ENCODE measurements at regions not wholly inside any gene's neighbourhood (a gene's known extent, or its start where the extent isn't known, plus 50 kb on each side); places are given as distances from the start of the nearest gene placed in this dataset.
"Not testable (repeated sequence)": the region's sequence is repeated elsewhere in the genome, so short reads cannot be mapped to it uniquely, and the experiment has no call there.

GRCh38 chr9:1115370-1115769 is 65.2 kb downstream of the DMRT2 start:
- no peak for DNase-seq

GRCh38 chr9:1117439-1117838 is 67.3 kb downstream of the DMRT2 start:
- no peak for DNase-seq

GRCh38 chr9:1120500-1121165 is 70.5 kb downstream of the DMRT2 start:
- DNase-seq: no peak

- DNase-seq: no peak
Measured at GRCh38 chr9:1125741-1126140, 75.6 kb downstream of the DMRT2 start.

GRCh38 chr9:1128046-1128445 is 77.9 kb downstream of the DMRT2 start:
- no peak for DNase-seq

- no peak for DNase-seq
Measured at GRCh38 chr9:1129382-1129781, 79.2 kb downstream of the DMRT2 start.

GRCh38 chr9:1140057-1140456 is 89.9 kb downstream of the DMRT2 start:
- no peak for DNase-seq

GRCh38 chr9:1151691-1152090 is 101.5 kb downstream of the DMRT2 start:
- no peak for DNase-seq

- DNase-seq: no peak
Measured at GRCh38 chr9:1152171-1152570, 102.0 kb downstream of the DMRT2 start.

GRCh38 chr9:1154739-1155138 is 104.6 kb downstream of the DMRT2 start:
- no peak for DNase-seq

- DNase-seq: no peak
Measured at GRCh38 chr9:1155602-1156001, 105.4 kb downstream of the DMRT2 start.

GRCh38 chr9:1156794-1157550 is 106.8 kb downstream of the DMRT2 start:
- no peak for DNase-seq

GRCh38 chr9:1157836-1158235 is 107.7 kb downstream of the DMRT2 start:
- DNase-seq: no peak

GRCh38 chr9:1170918-1171317 is 120.8 kb downstream of the DMRT2 start:
- peak in 1 of 2 experiments; percentile 17 for DNase-seq

GRCh38 chr9:1171546-1171945 is 121.4 kb downstream of the DMRT2 start:
- no peak for DNase-seq

GRCh38 chr9:1173211-1173610 is 123.1 kb downstream of the DMRT2 start:
- no peak for DNase-seq

- peak in 1 of 2 experiments; percentile 31 for DNase-seq
Measured at GRCh38 chr9:1173993-1174392, 123.8 kb downstream of the DMRT2 start.

- no peak for DNase-seq
Measured at GRCh38 chr9:1179366-1179765, 129.2 kb downstream of the DMRT2 start.

- no peak for DNase-seq
Measured at GRCh38 chr9:1184146-1184545, 134.0 kb downstream of the DMRT2 start.

- DNase-seq: not testable (repeated sequence)
Measured at GRCh38 chr9:1187137-1187536, 137.0 kb downstream of the DMRT2 start.

- not testable (repeated sequence) for DNase-seq
Measured at GRCh38 chr9:1195636-1196035, 145.5 kb downstream of the DMRT2 start.

- DNase-seq: no peak
Measured at GRCh38 chr9:1198085-1198484, 147.9 kb downstream of the DMRT2 start.

GRCh38 chr9:1200847-1201251 is 150.7 kb downstream of the DMRT2 start:
- no peak for DNase-seq

GRCh38 chr9:1201262-1201661 is 151.1 kb downstream of the DMRT2 start:
- no peak for DNase-seq

- no peak for DNase-seq
Measured at GRCh38 chr9:1201901-1202300, 151.7 kb downstream of the DMRT2 start.

All from NCI-H1930 (cell line).